Uterus (tissue), 2 donors: ENCODE measurements at regions not wholly inside any gene's neighbourhood (a gene's known extent, or its start where the extent isn't known, plus 50 kb on each side); places are given as distances from the start of the nearest gene placed in this dataset.

ENCODE experiments used
- POLR2A ChIP-seq, 2 donors: fragments of 450-650 bp; IDR thresholded peaks; one replicate each; pipeline ENCODE4 v1.6.1; 2016; ENCODE audit warnings: antibody characterized with exemption in 2 of 2, mild to moderate bottlenecking in 1 of 2, moderate library complexity in 1 of 2
- TF ChIP-seq, protein P1 (sequence below), 4 experiments: fragments of 200-600 bp in 2 of 4; fragments of 450-650 bp in 2 of 4; sonication (generic) in 2 of 4; IDR thresholded peaks; one replicate each; pipeline ENCODE4 v1.5.1; 2016 to 2019; ENCODE audit warnings: antibody characterized with exemption in 4 of 4, mild to moderate bottlenecking in 2 of 4, moderate library complexity in 1 of 4

DNA sequence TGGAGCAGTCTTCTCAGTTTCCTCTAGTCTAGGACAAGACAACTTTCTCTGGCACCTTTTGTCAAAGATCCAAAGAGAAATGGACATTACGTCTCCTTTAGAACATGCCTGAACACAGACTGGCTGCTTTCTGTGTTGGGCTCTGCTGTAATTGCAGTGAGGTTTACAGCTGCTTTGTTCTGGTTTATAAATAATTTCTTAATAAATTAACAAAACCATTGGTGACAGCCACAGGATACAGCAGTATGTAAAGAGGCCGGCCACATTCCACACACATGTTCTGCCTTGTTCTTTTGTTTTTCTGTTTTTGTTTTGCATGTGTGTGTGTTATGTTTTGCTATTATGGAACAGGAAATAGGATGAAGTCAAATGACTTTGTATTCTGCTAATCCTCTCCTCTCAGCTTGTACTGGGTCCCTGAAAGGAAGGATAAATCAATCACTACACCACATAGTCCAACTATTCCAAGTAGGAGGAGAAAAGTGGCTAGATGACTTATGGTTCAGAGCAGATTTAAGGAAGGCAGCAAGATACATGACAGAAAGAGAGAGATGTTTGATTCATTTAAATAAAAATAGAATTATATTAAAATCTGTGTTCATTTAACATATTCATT lies 161.5 kb upstream of the ESRRG start:
- TF ChIP-seq, protein P1, sequence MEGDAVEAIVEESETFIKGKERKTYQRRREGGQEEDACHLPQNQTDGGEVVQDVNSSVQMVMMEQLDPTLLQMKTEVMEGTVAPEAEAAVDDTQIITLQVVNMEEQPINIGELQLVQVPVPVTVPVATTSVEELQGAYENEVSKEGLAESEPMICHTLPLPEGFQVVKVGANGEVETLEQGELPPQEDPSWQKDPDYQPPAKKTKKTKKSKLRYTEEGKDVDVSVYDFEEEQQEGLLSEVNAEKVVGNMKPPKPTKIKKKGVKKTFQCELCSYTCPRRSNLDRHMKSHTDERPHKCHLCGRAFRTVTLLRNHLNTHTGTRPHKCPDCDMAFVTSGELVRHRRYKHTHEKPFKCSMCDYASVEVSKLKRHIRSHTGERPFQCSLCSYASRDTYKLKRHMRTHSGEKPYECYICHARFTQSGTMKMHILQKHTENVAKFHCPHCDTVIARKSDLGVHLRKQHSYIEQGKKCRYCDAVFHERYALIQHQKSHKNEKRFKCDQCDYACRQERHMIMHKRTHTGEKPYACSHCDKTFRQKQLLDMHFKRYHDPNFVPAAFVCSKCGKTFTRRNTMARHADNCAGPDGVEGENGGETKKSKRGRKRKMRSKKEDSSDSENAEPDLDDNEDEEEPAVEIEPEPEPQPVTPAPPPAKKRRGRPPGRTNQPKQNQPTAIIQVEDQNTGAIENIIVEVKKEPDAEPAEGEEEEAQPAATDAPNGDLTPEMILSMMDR (IDR thresholded peaks at IDR 0.05), result no peak
- no peak for TF ChIP-seq POLR2A (IDR thresholded peaks at IDR 0.05)
